ENCODE measurements at regions not wholly inside any gene's neighbourhood (a gene's known extent, or its start where the extent isn't known, plus 50 kb on each side); places are given as distances from the start of the nearest gene placed in this dataset.
A peak's percentile ranks its signal among the peaks of the same experiment; 100 is the strongest.

GRCh38 chr6:15090145-15090579, 155.7 kb upstream of the JARID2 start:
- 42% methylated on average over 7 of the region's 7 CpGs for WGBS (ENCODE audit: low lambda C conversion rate, missing lambda C conversion rate)
- H3K4me2 ChIP-seq: no peak overlapping the region
- H3K4me1 ChIP-seq (ENCODE audit: insufficient read depth): no peaks in the 10 kb centered on the region

GRCh38 chr6:15090745-15091384, 155.0 kb upstream of the JARID2 start:
- Histone ChIP-seq H3K79me2 (no peaks in the 10 kb centered on the region), H3K4me2 (no peak overlapping the region), H4K20me1 (ENCODE audit: insufficient read depth, poor library complexity, severe bottlenecking) (no peaks in the 10 kb centered on the region), H3K9me3 (ENCODE audit: low read depth) (no peaks in the 10 kb centered on the region), H3K4me3 (no peak overlapping the region), H2AFZ (no peak overlapping the region), H3K4me1 (ENCODE audit: insufficient read depth) (no peaks in the 10 kb centered on the region), H3K36me3 (replicated peaks; ENCODE audit: insufficient read depth, low read depth) (no peaks in the 10 kb centered on the region), H3K9me2 (replicated peaks; ENCODE audit: insufficient read depth) (no peaks in the 10 kb centered on the region), H3K27ac (no peak overlapping the region), H3K27me3 (no peaks in the 10 kb centered on the region)
- TF ChIP-seq EZH2phosphoT487 (IDR thresholded peaks at IDR 0.05; ENCODE audit: low read depth, severe bottlenecking, unreplicated experiment) (no peak), EZH2 (IDR thresholded peaks at IDR 0.05; ENCODE audit: borderline replicate concordance) (no peak), CTCF (IDR thresholded peaks at IDR 0.05; ENCODE audit: poor library complexity) (no peak)
- no peak for DNase-seq (ENCODE audit: low spot score)
- 81% methylated on average over 9 of the region's 9 CpGs for WGBS (ENCODE audit: low lambda C conversion rate, missing lambda C conversion rate)

More at GRCh38 chr6:15090145-15090579, 155.7 kb upstream of the JARID2 start:
- H3K9me2 ChIP-seq (replicated peaks; ENCODE audit: insufficient read depth): no peaks in the 10 kb centered on the region
- H3K9me3 ChIP-seq (ENCODE audit: low read depth): no peaks in the 10 kb centered on the region
- no peaks in the 10 kb centered on the region for H4K20me1 ChIP-seq (ENCODE audit: insufficient read depth, poor library complexity, severe bottlenecking)
- no peak overlapping the region for H3K27ac ChIP-seq
- no peaks in the 10 kb centered on the region for H3K36me3 ChIP-seq (replicated peaks; ENCODE audit: insufficient read depth, low read depth)
- no peak overlapping the region for H2AFZ ChIP-seq
- H3K27me3 ChIP-seq: no peaks in the 10 kb centered on the region
- H3K79me2 ChIP-seq: no peaks in the 10 kb centered on the region
- H3K4me3 ChIP-seq: no peak overlapping the region
- TF ChIP-seq CTCF (IDR thresholded peaks at IDR 0.05; ENCODE audit: poor library complexity) (no peak), EZH2 (IDR thresholded peaks at IDR 0.05; ENCODE audit: borderline replicate concordance) (no peak), EZH2phosphoT487 (IDR thresholded peaks at IDR 0.05; ENCODE audit: low read depth, severe bottlenecking, unreplicated experiment) (no peak)
- DNase-seq (ENCODE audit: low spot score): peak; percentile 18

- H3K79me2 ChIP-seq: no peaks in the 10 kb centered on the region
- H3K4me3 ChIP-seq: no peak overlapping the region
- TF ChIP-seq EZH2phosphoT487 (IDR thresholded peaks at IDR 0.05; ENCODE audit: low read depth, severe bottlenecking, unreplicated experiment): no peak
- TF ChIP-seq EZH2 (IDR thresholded peaks at IDR 0.05; ENCODE audit: borderline replicate concordance): no peak
- TF ChIP-seq CTCF (IDR thresholded peaks at IDR 0.05; ENCODE audit: poor library complexity): no peak
- H3K4me1 ChIP-seq (ENCODE audit: insufficient read depth): no peaks in the 10 kb centered on the region
- 83% methylated on average over 17 of the region's 17 CpGs for WGBS (ENCODE audit: low lambda C conversion rate, missing lambda C conversion rate)
- H3K27me3 ChIP-seq: no peaks in the 10 kb centered on the region
- H3K4me2 ChIP-seq: no peak overlapping the region
- no peak overlapping the region for H2AFZ ChIP-seq
- no peaks in the 10 kb centered on the region for H4K20me1 ChIP-seq (ENCODE audit: insufficient read depth, poor library complexity, severe bottlenecking)
- no peak overlapping the region for H3K27ac ChIP-seq
- DNase-seq (ENCODE audit: low spot score): no peak
- no peaks in the 10 kb centered on the region for H3K9me2 ChIP-seq (replicated peaks; ENCODE audit: insufficient read depth)
- H3K9me3 ChIP-seq (ENCODE audit: low read depth): no peaks in the 10 kb centered on the region
- H3K36me3 ChIP-seq (replicated peaks; ENCODE audit: insufficient read depth, low read depth): no peaks in the 10 kb centered on the region
These were observed 148.7 kb upstream of the JARID2 start for GRCh38 chr6:15096894-15097837.
